CD4-positive, alpha-beta memory T cell (primary cell): ENCODE measurements at regions not wholly inside any gene's neighbourhood (a gene's known extent, or its start where the extent isn't known, plus 50 kb on each side); places are given as distances from the start of the nearest gene placed in this dataset.

ENCODE experiments used
- CTCF ChIA-PET: fragments of 350-600 bp; sonication (Branson Sonifier 250); formaldehyde crosslinking; loops from one replicate; lab custom pipeline; 2021; ENCODE audit warnings: inconsistent platforms; ENCODE audit not compliant: partially characterized antibody; lab: Charles Lee
- POLR2A ChIA-PET: fragments of 350-600 bp; sonication (Branson Sonifier 250); formaldehyde crosslinking; loops from one replicate; lab custom pipeline; 2021; ENCODE audit not compliant: partially characterized antibody; lab: Charles Lee
- DNase-seq, 5 donors: peaks; one replicate each; pipeline versions ENCODE4 v3.0.0 to v3.0.0-alpha.2; 2020 to 2022; ENCODE audit warnings: mixed read lengths in 1 of 5
- H3K27ac ChIP-seq: one replicate; pipeline ENCODE4 v1.7.0; 2013; ENCODE audit warnings: low read depth, low read length
- H3K27me3 ChIP-seq: 2 replicates; pipeline ENCODE4 v1.7.0; 2013; ENCODE audit warnings: mild to moderate bottlenecking, low read length, moderate library complexity; ENCODE audit not compliant: insufficient read depth
- H3K36me3 ChIP-seq: 2 replicates; pipeline ENCODE4 v1.7.0; 2013; ENCODE audit warnings: mild to moderate bottlenecking, low read length, moderate library complexity; ENCODE audit not compliant: insufficient read depth
- H3K4me1 ChIP-seq: 2 replicates; pipeline ENCODE4 v1.7.0; 2013; ENCODE audit warnings: mild to moderate bottlenecking, low read length, moderate library complexity; ENCODE audit not compliant: insufficient read depth
- H3K4me3 ChIP-seq, 2 donors: one replicate each; pipeline ENCODE4 v1.7.0; 2013; ENCODE audit warnings: low read length in 2 of 2, mild to moderate bottlenecking in 1 of 2
- H3K9me3 ChIP-seq, 2 donors: one replicate each; pipeline ENCODE4 v1.7.0; 2013; ENCODE audit warnings: low read length in 2 of 2, control low read depth in 1 of 2; ENCODE audit not compliant: control insufficient read depth in 1 of 2
- H3K27ac Mint-ChIP-seq, 7 donors: one replicate each; pipeline ENCODE4 v1.8.0; 2020 to 2021; ENCODE audit warnings: mixed read lengths in 7 of 7, mild to moderate bottlenecking in 6 of 7, inconsistent platforms in 3 of 7, moderate library complexity in 3 of 7
- H3K27me3 Mint-ChIP-seq, 2 donors: one replicate each; pipeline ENCODE4 v1.8.0; 2020 to 2021; ENCODE audit warnings: mixed read lengths in 2 of 2
- H3K36me3 Mint-ChIP-seq, 2 donors: one replicate each; pipeline ENCODE4 v1.8.0; 2020 to 2021; ENCODE audit warnings: mixed read lengths in 2 of 2, inconsistent platforms in 1 of 2, mild to moderate bottlenecking in 1 of 2
- H3K4me1 Mint-ChIP-seq, 4 donors: one replicate each; pipeline ENCODE4 v1.8.0; 2020 to 2021; ENCODE audit warnings: mixed read lengths in 4 of 4, mild to moderate bottlenecking in 1 of 4
- H3K4me3 Mint-ChIP-seq, 8 donors: one replicate each; pipeline ENCODE4 v1.8.0; 2020 to 2021; ENCODE audit warnings: mixed read lengths in 8 of 8, mild to moderate bottlenecking in 7 of 8, moderate library complexity in 6 of 8, inconsistent platforms in 3 of 8
- H3K9me3 Mint-ChIP-seq, 8 donors: one replicate each; pipeline ENCODE4 v1.8.0; 2020 to 2021; ENCODE audit warnings: mixed read lengths in 8 of 8, mild to moderate bottlenecking in 5 of 8, inconsistent platforms in 3 of 8, moderate library complexity in 1 of 8
- intact Hi-C: fragments of 100-400 bp; cut with micrococcal nuclease; formaldehyde crosslinking; loops from one replicate; pipeline ENCODE4 v1.15.1; 2023

- no peaks in the 10 kb centered on the region for H3K36me3 Mint-ChIP-seq
- no peaks in the 10 kb centered on the region for H3K27me3 Mint-ChIP-seq
- H3K27ac Mint-ChIP-seq, result no peak overlapping the region
- intact Hi-C loops, result no loop called here
- H3K4me1 ChIP-seq, result no peaks in the 10 kb centered on the region
- no peaks in the 10 kb centered on the region for H3K27me3 ChIP-seq
- H3K36me3 ChIP-seq, result no peaks in the 10 kb centered on the region
- no peak overlapping the region for H3K4me3 Mint-ChIP-seq
- POLR2A ChIA-PET, result no interaction called here
- no peak overlapping the region for H3K27ac ChIP-seq
- DNase-seq, result no peak
- H3K9me3 ChIP-seq, result no peaks in the 10 kb centered on the region
- no peak overlapping the region for H3K4me3 ChIP-seq
- peaks cover 2 to 28% (median 9%) of the 10 kb centered on the region in 8 donors for H3K9me3 Mint-ChIP-seq
- CTCF ChIA-PET, result no interaction called here
- H3K4me1 Mint-ChIP-seq, result no peaks in the 10 kb centered on the region
These were observed 125.4 kb upstream of the CTNNA2 start for GRCh38 chr2:79387431-79387830.

GRCh38 chr2:79383681-79384080 is 129.2 kb upstream of the CTNNA2 start:
- no peaks in the 10 kb centered on the region for H3K27me3 ChIP-seq
- H3K9me3 ChIP-seq, result no peaks in the 10 kb centered on the region
- intact Hi-C loops, result no loop called here
- no peak overlapping the region for H3K27ac Mint-ChIP-seq
- H3K4me1 Mint-ChIP-seq, result no peaks in the 10 kb centered on the region
- H3K9me3 Mint-ChIP-seq, result peaks cover 4 to 23% (median 11%) of the 10 kb centered on the region in 8 donors
- ChIA-PET CTCF (no interaction called here), POLR2A (no interaction called here)
- no peaks in the 10 kb centered on the region for H3K4me1 ChIP-seq
- no peak overlapping the region for H3K27ac ChIP-seq
- no peaks in the 10 kb centered on the region for H3K27me3 Mint-ChIP-seq
- no peaks in the 10 kb centered on the region for H3K36me3 Mint-ChIP-seq
- no peaks in the 10 kb centered on the region for H3K36me3 ChIP-seq
- H3K4me3 Mint-ChIP-seq, result no peak overlapping the region
- no peak overlapping the region for H3K4me3 ChIP-seq
- DNase-seq, result no peak

DNA sequence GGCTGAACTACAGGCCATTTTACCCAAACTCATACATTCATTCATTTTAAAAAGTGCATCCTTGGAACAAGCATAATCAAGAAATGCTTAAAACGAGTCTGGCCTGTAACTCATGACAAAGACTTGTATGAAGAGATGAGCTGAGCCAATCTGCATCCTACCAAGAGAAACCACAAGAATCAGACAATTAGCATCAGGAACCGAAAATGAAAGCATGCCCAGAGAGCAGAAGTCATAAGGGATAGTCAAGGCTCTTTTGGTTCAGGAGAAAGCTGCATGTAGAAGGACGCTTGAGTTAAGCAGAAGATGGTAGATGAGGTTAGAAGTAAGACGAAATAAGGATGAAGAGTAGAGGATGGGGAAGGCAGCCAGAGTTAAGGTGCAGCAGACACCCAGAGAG is 137.0 kb upstream of the CTNNA2 start:
- intact Hi-C loops, result no loop called here
- DNase-seq, result no peak
- Histone ChIP-seq H3K27me3 (no peaks in the 10 kb centered on the region), H3K36me3 (no peaks in the 10 kb centered on the region), H3K27ac (no peak overlapping the region), H3K4me3 (no peak overlapping the region), H3K9me3 (no peaks in the 10 kb centered on the region), H3K4me1 (no peaks in the 10 kb centered on the region)
- no peaks in the 10 kb centered on the region for H3K36me3 Mint-ChIP-seq
- no peaks in the 10 kb centered on the region for H3K4me1 Mint-ChIP-seq
- H3K9me3 Mint-ChIP-seq, result peaks cover 0 to 22% (median 10%) of the 10 kb centered on the region in 8 donors
- no peak overlapping the region for H3K27ac Mint-ChIP-seq
- CTCF ChIA-PET, result no interaction called here
- POLR2A ChIA-PET, result no interaction called here
- H3K27me3 Mint-ChIP-seq, result no peaks in the 10 kb centered on the region
- no peak overlapping the region for H3K4me3 Mint-ChIP-seq

DNA sequence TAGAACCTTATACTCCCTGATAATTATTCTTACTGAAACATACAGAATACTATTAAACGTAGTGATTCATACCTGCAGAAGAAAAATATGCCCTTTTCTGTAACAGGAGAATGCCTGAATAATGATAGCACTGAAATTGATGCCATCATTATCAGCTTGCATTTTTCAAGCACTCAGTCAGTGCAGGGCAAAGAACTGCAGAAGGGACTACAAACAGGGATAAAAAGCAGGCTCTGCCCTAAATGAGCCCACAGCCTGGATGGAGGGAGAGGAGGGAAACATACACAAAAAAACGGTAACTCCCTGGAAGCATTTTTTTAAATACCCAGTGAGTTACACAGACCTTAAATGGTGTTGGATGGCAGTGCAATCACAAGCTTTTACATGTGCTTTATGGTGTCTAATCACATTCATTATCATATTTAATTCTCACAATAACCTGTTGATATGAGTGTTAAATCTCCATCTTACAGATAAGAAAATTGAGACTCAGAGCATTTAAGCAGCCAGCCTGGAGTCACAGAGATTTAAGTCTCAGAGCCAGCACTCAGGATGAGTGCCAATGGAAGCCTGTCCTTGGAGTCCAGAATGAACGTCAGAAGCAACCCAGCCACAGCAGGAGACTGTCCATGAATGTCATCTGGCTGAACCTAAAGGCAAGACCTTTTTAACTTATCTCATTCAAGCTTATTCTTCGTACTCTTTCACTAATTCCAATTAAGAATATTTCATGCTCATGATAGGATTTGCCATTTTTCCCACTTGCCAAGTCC is 139.3 kb upstream of the CTNNA2 start:
- Mint-ChIP-seq H3K4me1 (no peaks in the 10 kb centered on the region), H3K4me3 (no peak overlapping the region), H3K27ac (no peak overlapping the region), H3K9me3 (peaks cover 0 to 27% (median 8%) of the 10 kb centered on the region in 8 donors), H3K36me3 (no peaks in the 10 kb centered on the region), H3K27me3 (no peaks in the 10 kb centered on the region)
- no peaks in the 10 kb centered on the region for H3K9me3 ChIP-seq
- H3K27ac ChIP-seq, result no peak overlapping the region
- ChIA-PET CTCF (no interaction called here), POLR2A (no interaction called here)
- no peak for DNase-seq
- no peaks in the 10 kb centered on the region for H3K27me3 ChIP-seq
- intact Hi-C loops, result no loop called here
- H3K4me3 ChIP-seq, result no peak overlapping the region
- no peaks in the 10 kb centered on the region for H3K36me3 ChIP-seq
- H3K4me1 ChIP-seq, result no peaks in the 10 kb centered on the region

DNA sequence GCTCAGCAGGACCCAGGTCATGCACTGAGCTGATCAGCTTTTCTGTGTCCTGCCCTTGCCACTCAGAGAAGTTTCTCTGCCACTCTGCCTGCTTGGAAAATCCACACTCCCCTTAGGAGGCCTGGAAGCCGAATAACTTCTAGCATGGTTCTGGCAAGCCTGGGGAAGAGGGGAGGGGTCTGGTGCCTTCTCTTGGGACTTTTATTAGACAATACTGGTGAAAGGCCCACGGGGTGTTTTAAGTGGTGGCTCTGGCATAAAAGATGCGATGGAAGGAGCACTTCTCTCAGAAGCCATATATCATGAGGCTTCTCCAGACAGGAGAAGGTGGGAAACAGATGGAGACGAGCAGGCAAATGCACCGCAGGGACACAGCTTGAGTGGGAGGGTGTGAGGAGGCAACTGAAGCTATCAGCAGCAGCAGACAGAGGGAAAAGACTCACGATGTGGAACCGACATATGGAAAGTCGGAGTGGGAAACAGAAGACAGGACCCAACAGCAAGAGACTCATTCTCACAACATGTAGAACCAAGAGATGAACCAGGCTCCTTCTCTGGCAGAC is 141.8 kb upstream of the CTNNA2 start:
- H3K27ac Mint-ChIP-seq, result no peak overlapping the region
- CTCF ChIA-PET, result no interaction called here

DNA sequence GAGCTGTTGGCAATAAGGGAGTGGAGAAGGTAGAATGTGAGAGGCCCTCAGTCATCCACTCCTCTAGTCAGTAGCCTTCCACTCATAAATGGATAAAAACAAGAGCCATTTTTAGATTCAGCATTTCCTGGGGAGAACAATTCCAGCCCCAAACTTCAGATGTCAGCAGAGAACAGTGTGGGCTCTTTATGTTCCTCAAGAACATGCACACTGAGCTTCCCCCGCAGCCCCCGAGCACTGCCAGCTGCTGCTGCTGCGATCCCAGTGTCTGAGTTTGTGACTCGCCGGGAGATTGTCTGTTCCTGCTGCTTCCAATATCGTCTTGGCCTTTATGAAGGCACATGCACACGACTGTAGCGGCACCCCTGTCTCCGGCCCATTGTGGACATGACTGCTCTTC is 143.7 kb upstream of the CTNNA2 start:
- H3K9me3 Mint-ChIP-seq, result peaks cover 0 to 21% (median 10%) of the 10 kb centered on the region in 8 donors
- H3K4me1 Mint-ChIP-seq, result no peaks in the 10 kb centered on the region
- intact Hi-C loops, result no loop called here
- Histone ChIP-seq H3K36me3 (no peaks in the 10 kb centered on the region), H3K4me1 (no peaks in the 10 kb centered on the region), H3K4me3 (no peak overlapping the region), H3K27me3 (no peaks in the 10 kb centered on the region), H3K9me3 (no peaks in the 10 kb centered on the region), H3K27ac (no peak overlapping the region)
- H3K27me3 Mint-ChIP-seq, result no peaks in the 10 kb centered on the region
- POLR2A ChIA-PET, result no interaction called here
- H3K36me3 Mint-ChIP-seq, result no peaks in the 10 kb centered on the region
- H3K4me3 Mint-ChIP-seq, result no peak overlapping the region
- DNase-seq, result no peak
- H3K27ac Mint-ChIP-seq, result no peak overlapping the region
- CTCF ChIA-PET, result no interaction called here

More for the DNA sequence above, 141.8 kb upstream of the CTNNA2 start:
- POLR2A ChIA-PET, result no interaction called here
- no peaks in the 10 kb centered on the region for H3K36me3 ChIP-seq
- no peaks in the 10 kb centered on the region for H3K9me3 ChIP-seq
- Mint-ChIP-seq H3K4me1 (no peaks in the 10 kb centered on the region), H3K9me3 (peaks cover 0 to 31% (median 14%) of the 10 kb centered on the region in 8 donors), H3K27me3 (no peaks in the 10 kb centered on the region), H3K4me3 (no peak overlapping the region), H3K36me3 (no peaks in the 10 kb centered on the region)
- DNase-seq, result no peak
- no peaks in the 10 kb centered on the region for H3K27me3 ChIP-seq
- no peaks in the 10 kb centered on the region for H3K4me1 ChIP-seq
- H3K27ac ChIP-seq, result no peak overlapping the region
- intact Hi-C loops, result no loop called here
- no peak overlapping the region for H3K4me3 ChIP-seq

GRCh38 chr2:79368116-79368630 is 144.7 kb upstream of the CTNNA2 start:
- POLR2A ChIA-PET, result no interaction called here
- CTCF ChIA-PET, result no interaction called here
- intact Hi-C loops, result no loop called here
- H3K27ac ChIP-seq, result no peak overlapping the region
- Mint-ChIP-seq H3K9me3 (peaks cover 0 to 21% (median 10%) of the 10 kb centered on the region in 8 donors), H3K4me3 (no peak overlapping the region), H3K4me1 (no peaks in the 10 kb centered on the region), H3K36me3 (no peaks in the 10 kb centered on the region), H3K27ac (no peak overlapping the region), H3K27me3 (no peaks in the 10 kb centered on the region)
- H3K36me3 ChIP-seq, result no peaks in the 10 kb centered on the region
- H3K27me3 ChIP-seq, result no peaks in the 10 kb centered on the region
- DNase-seq, result no peak
- H3K4me1 ChIP-seq, result no peaks in the 10 kb centered on the region
- H3K4me3 ChIP-seq, result no peak overlapping the region
- no peaks in the 10 kb centered on the region for H3K9me3 ChIP-seq
